Activated CD4-positive, alpha-beta memory T cell treated with anti-CD3 and anti-CD28 coated beads for 36 hours (primary cell): ENCODE measurements at regions not wholly inside any gene's neighbourhood (a gene's known extent, or its start where the extent isn't known, plus 50 kb on each side); places are given as distances from the start of the nearest gene placed in this dataset.

ENCODE experiments used
- CTCF ChIA-PET: fragments of 350-600 bp; sonication (Branson Sonifier 250); formaldehyde crosslinking; loops from one replicate; lab custom pipeline; 2021; ENCODE audit warnings: antibody characterized with exemption, inconsistent platforms; lab: Charles Lee
- POLR2A ChIA-PET: fragments of 350-600 bp; sonication (Branson Sonifier 250); formaldehyde crosslinking; loops from one replicate; lab custom pipeline; 2021; ENCODE audit warnings: antibody characterized with exemption; lab: Charles Lee
- DNase-seq: peaks from one replicate; pipeline ENCODE4 v3.0.0-alpha.2; 2020
- H3K27ac Mint-ChIP-seq: one replicate; pipeline ENCODE4 v1.8.0; 2021; ENCODE audit warnings: mixed read lengths
- H3K27me3 Mint-ChIP-seq: one replicate; pipeline ENCODE4 v1.8.0; 2021; ENCODE audit warnings: mixed read lengths
- H3K36me3 Mint-ChIP-seq: one replicate; pipeline ENCODE4 v1.8.0; 2021; ENCODE audit warnings: mixed read lengths
- H3K4me1 Mint-ChIP-seq: one replicate; pipeline ENCODE4 v1.8.0; 2021; ENCODE audit warnings: low read depth, mixed read lengths
- H3K4me3 Mint-ChIP-seq: one replicate; pipeline ENCODE4 v1.8.0; 2021; ENCODE audit warnings: mild to moderate bottlenecking, mixed read lengths
- H3K9me3 Mint-ChIP-seq: one replicate; pipeline ENCODE4 v1.8.0; 2021; ENCODE audit warnings: mixed read lengths
- intact Hi-C: fragments of 100-400 bp; cut with micrococcal nuclease; formaldehyde crosslinking; loops from one replicate; pipeline ENCODE4 v1.15.1; 2023

GRCh38 chr14:97453991-97454390, 656.8 kb downstream of the VRK1 start:
- ChIA-PET POLR2A (no interaction called here), CTCF (no interaction called here)
- intact Hi-C loops = no loop called here
- no peaks in the 10 kb centered on the region for H3K9me3 Mint-ChIP-seq
- H3K36me3 Mint-ChIP-seq = no peaks in the 10 kb centered on the region
- H3K4me1 Mint-ChIP-seq = peaks cover 48% of the 10 kb centered on the region
- H3K27ac Mint-ChIP-seq = no peak overlapping the region
- no peaks in the 10 kb centered on the region for H3K27me3 Mint-ChIP-seq
- DNase-seq = no peak
- no peak overlapping the region for H3K4me3 Mint-ChIP-seq

- POLR2A ChIA-PET = interaction anchor here (0.8 to 1.7 kb wide), 2 partner anchors 14 to 39 kb away, joined by 4 to 10 read pairs; no protein-coding TSS in a partner anchor
- no peak overlapping the region for H3K4me3 Mint-ChIP-seq
- intact Hi-C loops = loop anchor here (5.0 kb wide), 5 partner anchors 146 to 1811 kb away; no protein-coding TSS in a partner anchor
- H3K27me3 Mint-ChIP-seq = no peaks in the 10 kb centered on the region
- H3K4me1 Mint-ChIP-seq = peaks cover 59% of the 10 kb centered on the region
- no peak for DNase-seq
- H3K9me3 Mint-ChIP-seq = peaks cover 5% of the 10 kb centered on the region
- CTCF ChIA-PET = interaction anchor here (0.9 to 1.4 kb wide), 4 partner anchors 12 to 157 kb away, joined by 3 to 6 read pairs (median 4); no protein-coding TSS in a partner anchor
- H3K36me3 Mint-ChIP-seq = peaks cover 11% of the 10 kb centered on the region
- H3K27ac Mint-ChIP-seq = peak overlapping the region; percentile 100
Observed at GRCh38 chr14:97456462-97456861, 659.3 kb downstream of the VRK1 start.

GRCh38 chr14:97456958-97457357, 659.8 kb downstream of the VRK1 start:
- ChIA-PET CTCF (interaction anchor here (0.6 to 1.4 kb wide), 6 partner anchors 12 to 276 kb away, joined by 3 to 6 read pairs (median 4); no protein-coding TSS in a partner anchor), POLR2A (interaction anchor here (0.8 to 2.3 kb wide), 3 partner anchors 14 to 150 kb away, joined by 4 to 10 read pairs (median 8); no protein-coding TSS in a partner anchor)
- Mint-ChIP-seq H3K9me3 (peaks cover 10% of the 10 kb centered on the region), H3K27ac (peak overlapping the region; percentile 100), H3K4me3 (peak overlapping the region; percentile 41), H3K27me3 (no peaks in the 10 kb centered on the region), H3K4me1 (peaks cover 57% of the 10 kb centered on the region), H3K36me3 (peaks cover 16% of the 10 kb centered on the region)
- peak; percentile 88 for DNase-seq
- intact Hi-C loops = loop anchor here (1.0 to 5.0 kb wide), 8 partner anchors 15 to 1810 kb away; no protein-coding TSS in a partner anchor

GRCh38 chr14:97457575-97458085, 660.4 kb downstream of the VRK1 start:
- intact Hi-C loops = loop anchor here (1.0 to 5.0 kb wide), 10 partner anchors 15 to 1810 kb away; no protein-coding TSS in a partner anchor
- ChIA-PET POLR2A (interaction anchor here (0.8 to 2.3 kb wide), 4 partner anchors 15 to 151 kb away, joined by 4 to 10 read pairs (median 6); no protein-coding TSS in a partner anchor), CTCF (interaction anchor here (1.1 to 1.3 kb wide), 3 partner anchors 121 to 158 kb away, joined by 3 to 6 read pairs (median 5); no protein-coding TSS in a partner anchor)
- Mint-ChIP-seq H3K27ac (peak overlapping the region; percentile 100), H3K9me3 (peaks cover 16% of the 10 kb centered on the region), H3K27me3 (no peaks in the 10 kb centered on the region), H3K36me3 (peaks cover 23% of the 10 kb centered on the region), H3K4me1 (peaks cover 51% of the 10 kb centered on the region), H3K4me3 (peak overlapping the region; percentile 96)
- DNase-seq = no peak

DNA sequence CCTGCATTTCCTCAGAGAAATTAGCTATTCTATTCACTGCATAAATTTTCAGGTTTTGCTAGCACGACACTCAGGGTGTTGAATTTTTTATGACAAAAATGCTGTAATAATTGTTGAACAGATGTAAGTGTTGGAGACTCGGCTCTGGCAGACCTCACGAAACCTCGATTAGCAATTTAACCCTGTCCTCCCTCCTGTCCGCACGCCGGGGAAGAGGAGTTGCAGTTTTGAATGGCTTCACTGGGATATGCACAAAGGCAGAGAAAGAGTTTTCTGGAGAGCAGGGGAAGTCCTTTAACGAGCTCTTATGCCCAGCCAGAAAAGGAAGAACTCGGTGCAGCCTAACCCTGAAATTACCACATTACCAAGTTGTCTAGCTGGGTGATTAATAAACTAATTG, 661.1 kb downstream of the VRK1 start:
- peak overlapping the region; percentile 100 for H3K27ac Mint-ChIP-seq
- intact Hi-C loops = loop anchor here (1.0 to 5.0 kb wide), 7 partner anchors 78 to 1809 kb away; no protein-coding TSS in a partner anchor
- H3K36me3 Mint-ChIP-seq = peaks cover 29% of the 10 kb centered on the region
- H3K9me3 Mint-ChIP-seq = peaks cover 19% of the 10 kb centered on the region
- H3K4me3 Mint-ChIP-seq = peak overlapping the region; percentile 96
- CTCF ChIA-PET = no interaction called here
- no peak for DNase-seq
- POLR2A ChIA-PET = interaction anchor here (0.6 to 2.3 kb wide), 3 partner anchors 12 to 152 kb away, joined by 5 to 8 read pairs (median 5); no protein-coding TSS in a partner anchor
- H3K27me3 Mint-ChIP-seq = no peaks in the 10 kb centered on the region
- peaks cover 51% of the 10 kb centered on the region for H3K4me1 Mint-ChIP-seq

- CTCF ChIA-PET = no interaction called here
Observed at GRCh38 chr14:97458661-97459579, 661.7 kb downstream of the VRK1 start.

DNA sequence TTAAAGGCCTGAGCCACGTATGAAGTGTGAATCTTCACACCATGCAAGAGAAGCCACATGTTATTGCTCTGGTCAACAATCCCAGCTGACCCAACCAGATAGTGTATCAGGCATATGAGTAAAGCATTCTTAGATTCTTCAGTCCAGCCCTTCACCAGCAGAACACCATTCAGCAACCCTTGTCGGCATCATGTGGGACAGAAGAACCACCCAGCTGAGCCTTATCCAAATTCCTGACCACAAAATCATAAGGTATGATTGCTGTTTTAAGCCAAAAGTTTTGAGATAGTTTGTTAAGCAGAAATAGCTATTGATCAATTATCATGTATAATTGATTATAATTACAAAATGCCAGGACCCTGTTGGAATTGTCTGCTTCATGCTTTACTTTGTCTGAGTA, 664.9 kb downstream of the VRK1 start:
- intact Hi-C loops = no loop called here
- ChIA-PET CTCF (interaction anchor here (1.2 kb wide), 1 partner anchor 10 kb away, joined by 4 read pairs; no protein-coding TSS in a partner anchor), POLR2A (no interaction called here)
- H3K27me3 Mint-ChIP-seq = no peaks in the 10 kb centered on the region
- H3K36me3 Mint-ChIP-seq = peaks cover 57% of the 10 kb centered on the region
- H3K27ac Mint-ChIP-seq = no peak overlapping the region
- DNase-seq = no peak
- peaks cover 33% of the 10 kb centered on the region for H3K4me1 Mint-ChIP-seq
- H3K9me3 Mint-ChIP-seq = peaks cover 19% of the 10 kb centered on the region
- H3K4me3 Mint-ChIP-seq = no peak overlapping the region

More at GRCh38 chr14:97458661-97459579, 661.7 kb downstream of the VRK1 start:
- H3K27me3 Mint-ChIP-seq = no peaks in the 10 kb centered on the region
- POLR2A ChIA-PET = interaction anchor here (0.6 to 2.3 kb wide), 3 partner anchors 11 to 152 kb away, joined by 5 to 8 read pairs (median 5); no protein-coding TSS in a partner anchor
- peak overlapping the region; percentile 100 for H3K27ac Mint-ChIP-seq
- intact Hi-C loops = loop anchor here (1.0 to 5.0 kb wide), 7 partner anchors 79 to 1808 kb away; no protein-coding TSS in a partner anchor
- peak overlapping the region; percentile 96 for H3K4me3 Mint-ChIP-seq
- peaks cover 50% of the 10 kb centered on the region for H3K4me1 Mint-ChIP-seq
- peak; percentile 90 for DNase-seq
- H3K36me3 Mint-ChIP-seq = peaks cover 36% of the 10 kb centered on the region
- peaks cover 19% of the 10 kb centered on the region for H3K9me3 Mint-ChIP-seq

- no peaks in the 10 kb centered on the region for H3K27me3 Mint-ChIP-seq
- H3K4me1 Mint-ChIP-seq = peaks cover 18% of the 10 kb centered on the region
- no peak for DNase-seq
- ChIA-PET POLR2A (no interaction called here), CTCF (interaction anchor here (1.6 kb wide), 1 partner anchor 12 kb away, joined by 4 read pairs; no protein-coding TSS in a partner anchor)
- H3K9me3 Mint-ChIP-seq = no peaks in the 10 kb centered on the region
- no peak overlapping the region for H3K27ac Mint-ChIP-seq
- intact Hi-C loops = no loop called here
- H3K4me3 Mint-ChIP-seq = no peak overlapping the region
- H3K36me3 Mint-ChIP-seq = peaks cover 67% of the 10 kb centered on the region
Observed at GRCh38 chr14:97468220-97468619, 671.0 kb downstream of the VRK1 start.

- Mint-ChIP-seq H3K4me3 (no peak overlapping the region), H3K4me1 (peaks cover 2% of the 10 kb centered on the region), H3K36me3 (peaks cover 8% of the 10 kb centered on the region), H3K9me3 (no peaks in the 10 kb centered on the region), H3K27me3 (no peaks in the 10 kb centered on the region), H3K27ac (no peak overlapping the region)
- intact Hi-C loops = no loop called here
- CTCF ChIA-PET = no interaction called here
- DNase-seq = no peak
- POLR2A ChIA-PET = no interaction called here
Observed at GRCh38 chr14:97477353-97477752, 680.2 kb downstream of the VRK1 start.

GRCh38 chr14:97485201-97485600, 688.0 kb downstream of the VRK1 start:
- Mint-ChIP-seq H3K27ac (no peak overlapping the region), H3K27me3 (no peaks in the 10 kb centered on the region), H3K9me3 (no peaks in the 10 kb centered on the region), H3K4me3 (no peak overlapping the region), H3K36me3 (no peaks in the 10 kb centered on the region), H3K4me1 (no peaks in the 10 kb centered on the region)
- ChIA-PET CTCF (no interaction called here), POLR2A (no interaction called here)
- intact Hi-C loops = no loop called here
- DNase-seq = no peak

DNA sequence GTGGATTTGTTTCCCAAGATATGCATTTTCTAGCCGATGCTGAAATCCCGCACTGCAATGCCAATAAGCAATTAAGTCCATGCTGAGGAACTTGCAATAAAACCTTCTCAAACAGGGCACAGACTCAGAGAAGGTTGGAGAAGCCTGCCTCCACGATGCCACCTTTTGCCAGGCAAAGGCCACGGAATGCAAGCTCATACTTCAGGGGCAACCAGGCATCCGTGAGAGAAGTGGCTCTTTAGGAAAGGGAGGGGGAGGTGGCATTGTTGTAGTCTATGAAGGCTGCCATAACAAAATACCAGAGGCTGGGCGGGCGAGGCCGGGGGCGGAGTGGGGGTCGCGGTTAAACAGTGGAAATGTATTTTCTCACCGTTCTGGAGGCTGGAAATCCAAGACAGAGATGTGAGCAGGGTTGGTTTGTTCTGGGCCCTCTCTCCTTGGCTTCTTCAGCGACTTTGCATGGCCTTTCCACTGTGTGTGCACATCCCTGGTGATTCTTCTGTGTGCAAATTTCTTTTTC, 689.5 kb downstream of the VRK1 start:
- POLR2A ChIA-PET = no interaction called here
- no peak overlapping the region for H3K27ac Mint-ChIP-seq

More for the DNA sequence above, 689.5 kb downstream of the VRK1 start:
- intact Hi-C loops = no loop called here
- Mint-ChIP-seq H3K9me3 (no peaks in the 10 kb centered on the region), H3K4me3 (no peak overlapping the region), H3K27me3 (no peaks in the 10 kb centered on the region), H3K36me3 (no peaks in the 10 kb centered on the region), H3K4me1 (no peaks in the 10 kb centered on the region)
- no peak for DNase-seq
- CTCF ChIA-PET = no interaction called here
